SK-N-SH (cell line): ENCODE measurements at regions not wholly inside any gene's neighbourhood (a gene's known extent, or its start where the extent isn't known, plus 50 kb on each side); places are given as distances from the start of the nearest gene placed in this dataset.
A peak's percentile ranks its signal among the peaks of the same experiment; 100 is the strongest.

Experiments used
- CTCF ChIA-PET: fragments of 300-600, 350-600 bp; formaldehyde crosslinking; extraction: SDS; loops from one replicate; lab custom pipeline; 2021; lab: Yijun Ruan, JAX
- POLR2A ChIA-PET: fragments of 350-600 bp; sonication (Branson Sonifier 250); formaldehyde crosslinking; extraction: SDS; loops from one replicate; lab custom pipeline; 2020; ENCODE audit warnings: antibody characterized with exemption, inconsistent platforms; lab: Yijun Ruan, JAX
- DNase-seq: peaks from one replicate; pipeline ENCODE4 v3.0.0; 2012
- H2AFZ ChIP-seq: fragments of 200-600 bp; sonication (generic); 2 replicates; pipeline ENCODE4 v1.8.1; 2016; ENCODE audit warnings: antibody characterized with exemption, mild to moderate bottlenecking, low read depth
- H3F3A ChIP-seq: fragments of 200-600 bp; sonication (generic); replicated peaks from 2 replicates; pipeline ENCODE3; 2016; ENCODE audit warnings: antibody characterized with exemption, mild to moderate bottlenecking; ENCODE audit not compliant: insufficient read depth
- H3K27ac ChIP-seq, 2 experiments: fragments of 200-500 bp in 1 of 2; fragments of 200-600 bp in 1 of 2; sonication (Bioruptor generic) in 1 of 2; sonication (generic), shearing (Covaris generic) in 1 of 2; 2 replicates each; pipeline versions ENCODE4 v1.5.1 to v1.6.1; 2014 to 2016; ENCODE audit warnings: low read depth in 2 of 2, inconsistent platforms in 1 of 2, low read length in 1 of 2, mild to moderate bottlenecking in 1 of 2, mixed read lengths in 1 of 2
- H3K27me3 ChIP-seq: fragments of 200-600 bp; sonication (generic), shearing (Covaris generic); 2 replicates; pipeline ENCODE4 v1.6.1; 2016; ENCODE audit warnings: mixed run types; ENCODE audit not compliant: insufficient read depth
- H3K36me3 ChIP-seq, 2 experiments: fragments of 200-500 bp in 1 of 2; fragments of 200-600 bp in 1 of 2; sonication (Bioruptor generic) in 1 of 2; sonication (generic) in 1 of 2; replicated peaks in 1 of 2; 2 replicates each; pipeline versions ENCODE3 to v1.5.1; 2014 to 2016; ENCODE audit warnings: low read length in 1 of 2, mild to moderate bottlenecking in 1 of 2; ENCODE audit not compliant: insufficient read depth in 2 of 2, control insufficient read depth in 1 of 2
- H3K4me1 ChIP-seq, 2 experiments: fragments of 200-500 bp in 1 of 2; fragments of 200-600 bp in 1 of 2; sonication (Bioruptor generic) in 1 of 2; sonication (generic), shearing (Covaris generic) in 1 of 2; 2 replicates each; pipeline versions ENCODE4 v1.5.1 to v1.6.1; 2014 to 2016; ENCODE audit warnings: low read depth in 1 of 2, low read length in 1 of 2, mixed run types in 1 of 2; ENCODE audit not compliant: insufficient read depth in 2 of 2, control insufficient read depth in 1 of 2
- H3K4me2 ChIP-seq: fragments of 200-600 bp; sonication (generic), shearing (Covaris generic); 2 replicates; pipeline ENCODE4 v1.6.1; 2017; ENCODE audit warnings: mixed run types
- H3K4me3 ChIP-seq, 2 experiments: fragments of 200-500 bp in 1 of 2; fragments of 200-600 bp in 1 of 2; sonication (Bioruptor generic) in 1 of 2; sonication (generic), shearing (Covaris generic) in 1 of 2; 2 replicates each; pipeline versions ENCODE4 v1.5.1 to v1.8.1; 2014 to 2016; ENCODE audit warnings: low read depth in 2 of 2, inconsistent platforms in 1 of 2, low read length in 1 of 2, mild to moderate bottlenecking in 1 of 2, mixed read lengths in 1 of 2, moderate library complexity in 1 of 2
- H3K79me2 ChIP-seq: fragments of 200-600 bp; sonication (generic); 2 replicates; pipeline ENCODE4 v1.8.1; 2017; ENCODE audit warnings: mild to moderate bottlenecking; ENCODE audit not compliant: insufficient read depth
- H3K9ac ChIP-seq: fragments of 200-600 bp; sonication (generic); 2 replicates; pipeline ENCODE4 v1.6.1; 2017; ENCODE audit warnings: mixed run types
- H3K9me2 ChIP-seq: fragments of 200-600 bp; sonication (generic); 2 replicates; pipeline ENCODE4 v1.6.1; 2017; ENCODE audit warnings: mixed run types
- H3K9me3 ChIP-seq: fragments of 200-600 bp; sonication (generic); 2 replicates; pipeline ENCODE4 v1.6.1; 2017; ENCODE audit warnings: mixed run types, mild to moderate bottlenecking, moderate library complexity
- H4K20me1 ChIP-seq: fragments of 200-600 bp; sonication (generic); 2 replicates; pipeline ENCODE4 v1.6.1; 2017; ENCODE audit warnings: mild to moderate bottlenecking, mixed run types; ENCODE audit not compliant: insufficient read depth
- FOSL2 ChIP-seq: IDR thresholded peaks from 2 replicates; pipeline ENCODE4 v1.4.0; 2012; ENCODE audit warnings: low read depth, mild to moderate bottlenecking, moderate library complexity, borderline replicate concordance
- FOXJ3 ChIP-seq: sonication (generic); formaldehyde crosslinking; IDR thresholded peaks from 2 replicates; pipeline ENCODE4 v1.5.1; 2020; ENCODE audit warnings: mild to moderate bottlenecking, missing genetic modification reagents
- FOXM1 ChIP-seq: IDR thresholded peaks from 2 replicates; pipeline ENCODE4 v1.4.0; 2012; ENCODE audit warnings: low read depth, mild to moderate bottlenecking
- JUND ChIP-seq: IDR thresholded peaks from 2 replicates; pipeline ENCODE4 v1.4.0; 2012
- MEF2A ChIP-seq: IDR thresholded peaks from 2 replicates; pipeline ENCODE4 v1.4.0; 2012; ENCODE audit warnings: low read depth, borderline replicate concordance
- MXI1 ChIP-seq: IDR thresholded peaks from 2 replicates; pipeline ENCODE4 v1.6.1; 2012; ENCODE audit warnings: mild to moderate bottlenecking, low read depth, low read length, improper control_type of control experiment
- NFIC ChIP-seq: IDR thresholded peaks from 2 replicates; pipeline ENCODE4 v1.4.0; 2012; ENCODE audit warnings: borderline replicate concordance
- POLR2AphosphoS5 ChIP-seq: IDR thresholded peaks from 2 replicates; pipeline ENCODE4 v1.6.1; 2012; ENCODE audit warnings: low read depth, low read length
- RAD21 ChIP-seq: IDR thresholded peaks from 2 replicates; pipeline ENCODE4 v1.6.1; 2012; ENCODE audit warnings: mild to moderate bottlenecking, low read length
- RCOR1 ChIP-seq: fragments of 150-350 bp; IDR thresholded peaks from 2 replicates; pipeline ENCODE4 v1.6.1; 2017; ENCODE audit warnings: antibody characterized with exemption, low read length
- SIN3A ChIP-seq: IDR thresholded peaks from 2 replicates; pipeline ENCODE4 v1.6.1; 2012; ENCODE audit warnings: low read depth, mild to moderate bottlenecking, low read length, moderate library complexity, borderline replicate concordance
- TAF1 ChIP-seq: IDR thresholded peaks from 2 replicates; pipeline ENCODE4 v1.6.1; 2012; ENCODE audit warnings: low read depth, mild to moderate bottlenecking, low read length, moderate library complexity, borderline replicate concordance
- USF1 ChIP-seq: IDR thresholded peaks from 2 replicates; pipeline ENCODE4 v1.4.0; 2012; ENCODE audit warnings: low read depth, borderline replicate concordance
- WGBS: methylation state at CpG from one replicate; pipeline ENCODE4 v1.1.6; 2017; ENCODE audit warnings: low lambda C conversion rate; 5-methylcytosine and 5-hydroxymethylcytosine counted together

- POLR2A ChIA-PET, result no interaction called here
- Histone ChIP-seq H3K79me2 (no peaks in the 10 kb centered on the region), H3K36me3 (no peaks in the 10 kb centered on the region), H3K4me3 (no peak overlapping the region), H4K20me1 (no peaks in the 10 kb centered on the region), H2AFZ (no peak overlapping the region), H3K9me2 (no peaks in the 10 kb centered on the region), H3K4me1 (no peaks in the 10 kb centered on the region; a peak in 1 of 4 replicates), H3F3A (no peaks in the 10 kb centered on the region), H3K27ac (no peak overlapping the region), H3K4me2 (no peak overlapping the region), H3K9me3 (no peaks in the 10 kb centered on the region), H3K27me3 (no peaks in the 10 kb centered on the region), H3K9ac (no peak overlapping the region)
- CTCF ChIA-PET, result interaction anchor here (0.9 kb wide), 1 partner anchor 74 kb away, joined by 3 read pairs; no protein-coding TSS in a partner anchor
- 100% methylated on average over 2 of the region's 3 CpGs for WGBS
- no peak for DNase-seq
- no peak for TF ChIP-seq RCOR1
- TF ChIP-seq USF1, result no peak
- no peak for TF ChIP-seq POLR2AphosphoS5
- TF ChIP-seq MEF2A, result no peak
- TF ChIP-seq NFIC, result no peak
- no peak for TF ChIP-seq JUND
- TF ChIP-seq SIN3A, result no peak
These were observed 77.4 kb upstream of the LHFPL2 start for GRCh38 chr5:78726003-78726402.

- Histone ChIP-seq H3K4me3 (no peak overlapping the region), H3K9ac (no peak overlapping the region), H3K36me3 (no peaks in the 10 kb centered on the region), H4K20me1 (no peaks in the 10 kb centered on the region), H2AFZ (no peak overlapping the region), H3K27me3 (no peaks in the 10 kb centered on the region), H3K4me1 (peaks cover 0 to 5% of the 10 kb centered on the region in 2 experiments; a peak in 1 of 4 replicates), H3K27ac (no peak overlapping the region), H3K4me2 (no peak overlapping the region), H3F3A (no peaks in the 10 kb centered on the region), H3K79me2 (no peaks in the 10 kb centered on the region), H3K9me3 (no peaks in the 10 kb centered on the region), H3K9me2 (no peaks in the 10 kb centered on the region)
- POLR2A ChIA-PET, result no interaction called here
- TF ChIP-seq FOXJ3 (CRISPR knock-in tag), result no peak
- no peak for TF ChIP-seq FOXM1
- TF ChIP-seq MXI1, result no peak
- TF ChIP-seq FOSL2, result no peak
- CTCF ChIA-PET, result no interaction called here
- no peak for DNase-seq
These were observed 75.5 kb upstream of the LHFPL2 start for GRCh38 chr5:78724061-78724460.

- Histone ChIP-seq H3K36me3 (no peaks in the 10 kb centered on the region), H3K4me1 (0 out of 4 replicates have a peak, but pooled peaks cover 0 to 5% of the 10 kb centered on the region in 2 experiments), H3K4me3 (no peak overlapping the region), H3K27me3 (no peaks in the 10 kb centered on the region), H3K27ac (no peak overlapping the region), H3K9me3 (no peaks in the 10 kb centered on the region), H3K79me2 (no peaks in the 10 kb centered on the region), H3F3A (no peaks in the 10 kb centered on the region), H3K9ac (no peak overlapping the region), H4K20me1 (no peaks in the 10 kb centered on the region), H3K9me2 (no peaks in the 10 kb centered on the region), H3K4me2 (no peak overlapping the region), H2AFZ (peak overlapping the region; percentile 33; the same call in 1 of the 2 replicates)
- ChIA-PET CTCF (no interaction called here), POLR2A (no interaction called here)
- DNase-seq, result no peak
- TF ChIP-seq RAD21, result no peak
- no peak for TF ChIP-seq TAF1
- WGBS, result 72% methylated on average over 5 of the region's 5 CpGs
These were observed 72.4 kb upstream of the LHFPL2 start for GRCh38 chr5:78720997-78721396.
